Mononuclear cell (primary cell): ENCODE measurements at regions not wholly inside any gene's neighbourhood (a gene's known extent, or its start where the extent isn't known, plus 50 kb on each side); places are given as distances from the start of the nearest gene placed in this dataset.
"Not testable (repeated sequence)": the region's sequence is repeated elsewhere in the genome, so short reads cannot be mapped to it uniquely, and the experiment has no call there.

ENCODE experiments used
- H3K27me3 ChIP-seq: 2 replicates; pipeline ENCODE4 v1.6.0; 2011; ENCODE audit warnings: low read length, control low read depth; ENCODE audit not compliant: insufficient read depth
- H3K4me1 ChIP-seq: 2 replicates; pipeline ENCODE4 v1.5.1; 2011; ENCODE audit warnings: mild to moderate bottlenecking, low read length, control low read depth; ENCODE audit not compliant: insufficient read depth
- H3K4me3 ChIP-seq: 2 replicates; pipeline ENCODE4 v1.5.1; 2011; ENCODE audit warnings: mild to moderate bottlenecking, low read length, moderate library complexity
- H3K9me3 ChIP-seq: 2 replicates; pipeline ENCODE4 v1.5.1; 2011; ENCODE audit warnings: low read depth, mild to moderate bottlenecking, control low read depth, low read length

GRCh38 chr12:128103152-128103551 lies 163.8 kb upstream of the TMEM132C start:
- H3K4me3 ChIP-seq, result no peak overlapping the region
- no peaks in the 10 kb centered on the region for H3K9me3 ChIP-seq
- no peaks in the 10 kb centered on the region for H3K4me1 ChIP-seq
- H3K27me3 ChIP-seq, result no peaks in the 10 kb centered on the region

GRCh38 chr12:128109236-128109635 lies 157.7 kb upstream of the TMEM132C start:
- no peaks in the 10 kb centered on the region for H3K27me3 ChIP-seq

GRCh38 chr12:128109636-128110035 lies 157.3 kb upstream of the TMEM132C start:
- no peaks in the 10 kb centered on the region for H3K9me3 ChIP-seq
- no peaks in the 10 kb centered on the region for H3K27me3 ChIP-seq
- no peaks in the 10 kb centered on the region for H3K4me1 ChIP-seq
- no peak overlapping the region for H3K4me3 ChIP-seq

More at GRCh38 chr12:128109236-128109635, 157.7 kb upstream of the TMEM132C start:
- Histone ChIP-seq H3K9me3 (no peaks in the 10 kb centered on the region), H3K4me3 (no peak overlapping the region), H3K4me1 (no peaks in the 10 kb centered on the region)

GRCh38 chr12:128111333-128111732 lies 155.6 kb upstream of the TMEM132C start:
- H3K4me3 ChIP-seq, result no peak overlapping the region
- H3K4me1 ChIP-seq, result no peaks in the 10 kb centered on the region
- H3K9me3 ChIP-seq, result no peaks in the 10 kb centered on the region
- no peaks in the 10 kb centered on the region for H3K27me3 ChIP-seq

- no peaks in the 10 kb centered on the region for H3K4me1 ChIP-seq
- no peaks in the 10 kb centered on the region for H3K27me3 ChIP-seq
- no peak overlapping the region for H3K4me3 ChIP-seq
- no peaks in the 10 kb centered on the region for H3K9me3 ChIP-seq
Observed at GRCh38 chr12:128111951-128112350, 155.0 kb upstream of the TMEM132C start.

- H3K4me3 ChIP-seq, H3K9me3 ChIP-seq, H3K4me1 ChIP-seq, H3K27me3 ChIP-seq: not testable (repeated sequence)
Observed at GRCh38 chr12:128113250-128113649, 153.7 kb upstream of the TMEM132C start.

- Histone ChIP-seq H3K4me3 (no peak overlapping the region), H3K9me3 (peaks cover 7% of the 10 kb centered on the region), H3K4me1 (no peaks in the 10 kb centered on the region), H3K27me3 (no peaks in the 10 kb centered on the region)
Observed at GRCh38 chr12:128114485-128114884, 152.5 kb upstream of the TMEM132C start.

- H3K4me3 ChIP-seq, result no peak overlapping the region
- H3K4me1 ChIP-seq, result no peaks in the 10 kb centered on the region
- H3K27me3 ChIP-seq, result no peaks in the 10 kb centered on the region
- peaks cover 17% of the 10 kb centered on the region for H3K9me3 ChIP-seq
Observed at GRCh38 chr12:128116537-128116936, 150.4 kb upstream of the TMEM132C start.

- Histone ChIP-seq H3K4me1 (no peaks in the 10 kb centered on the region), H3K9me3 (peaks cover 17% of the 10 kb centered on the region), H3K27me3 (no peaks in the 10 kb centered on the region), H3K4me3 (no peak overlapping the region)
Observed at GRCh38 chr12:128120035-128120434, 146.9 kb upstream of the TMEM132C start.

- no peaks in the 10 kb centered on the region for H3K4me1 ChIP-seq
- no peak overlapping the region for H3K4me3 ChIP-seq
- peaks cover 17% of the 10 kb centered on the region for H3K9me3 ChIP-seq
- H3K27me3 ChIP-seq, result no peaks in the 10 kb centered on the region
Observed at GRCh38 chr12:128121424-128121823, 145.5 kb upstream of the TMEM132C start.

GRCh38 chr12:128123096-128123495 lies 143.9 kb upstream of the TMEM132C start:
- Histone ChIP-seq H3K9me3 (peaks cover 17% of the 10 kb centered on the region), H3K27me3 (no peaks in the 10 kb centered on the region), H3K4me1 (no peaks in the 10 kb centered on the region), H3K4me3 (no peak overlapping the region)

GRCh38 chr12:128131955-128132354 lies 135.0 kb upstream of the TMEM132C start:
- Histone ChIP-seq H3K9me3 (no peaks in the 10 kb centered on the region), H3K27me3 (no peaks in the 10 kb centered on the region), H3K4me1 (no peaks in the 10 kb centered on the region), H3K4me3 (no peak overlapping the region)

GRCh38 chr12:128133321-128134073 lies 133.5 kb upstream of the TMEM132C start:
- no peaks in the 10 kb centered on the region for H3K9me3 ChIP-seq
- no peak overlapping the region for H3K4me3 ChIP-seq
- no peaks in the 10 kb centered on the region for H3K27me3 ChIP-seq
- no peaks in the 10 kb centered on the region for H3K4me1 ChIP-seq

GRCh38 chr12:128137140-128137539 lies 129.8 kb upstream of the TMEM132C start:
- Histone ChIP-seq H3K4me3 (no peak overlapping the region), H3K27me3 (no peaks in the 10 kb centered on the region), H3K4me1 (no peaks in the 10 kb centered on the region), H3K9me3 (no peaks in the 10 kb centered on the region)

- Histone ChIP-seq H3K27me3 (no peaks in the 10 kb centered on the region), H3K4me1 (no peaks in the 10 kb centered on the region), H3K4me3 (no peak overlapping the region), H3K9me3 (no peaks in the 10 kb centered on the region)
Observed at GRCh38 chr12:128138125-128138524, 128.8 kb upstream of the TMEM132C start.

- Histone ChIP-seq H3K9me3 (no peaks in the 10 kb centered on the region), H3K27me3 (no peaks in the 10 kb centered on the region), H3K4me1 (no peaks in the 10 kb centered on the region), H3K4me3 (no peak overlapping the region)
Observed at GRCh38 chr12:128140551-128140950, 126.4 kb upstream of the TMEM132C start.
